Ascending aorta (tissue), 2 donors: ENCODE measurements at regions not wholly inside any gene's neighbourhood (a gene's known extent, or its start where the extent isn't known, plus 50 kb on each side); places are given as distances from the start of the nearest gene placed in this dataset.

ENCODE experiments used
- DNase-seq, 2 donors: peaks; one replicate each; pipeline ENCODE4 v3.0.0-alpha.2; 2019; ENCODE audit warnings: low spot score in 2 of 2
- H3K27ac ChIP-seq, 2 donors: fragments of 200-600 bp; sonication (generic); one replicate each; pipeline ENCODE4 v1.5.1; 2016 to 2017; ENCODE audit warnings: mild to moderate bottlenecking in 1 of 2
- H3K27me3 ChIP-seq: fragments of 200-600 bp; sonication (generic); one replicate; pipeline ENCODE4 v1.5.1; 2017
- H3K36me3 ChIP-seq, 2 donors: fragments of 200-600 bp; sonication (generic); one replicate each; pipeline ENCODE4 v1.5.1; 2016
- H3K4me1 ChIP-seq, 2 donors: fragments of 200-600 bp; sonication (generic); one replicate each; pipeline ENCODE4 v1.5.1; 2016 to 2017; ENCODE audit warnings: mild to moderate bottlenecking in 1 of 2
- H3K4me3 ChIP-seq, 2 donors: fragments of 200-600 bp; sonication (generic); one replicate each; pipeline ENCODE4 v1.5.1; 2016 to 2017; ENCODE audit warnings: mild to moderate bottlenecking in 1 of 2
- H3K9me3 ChIP-seq, 2 donors: fragments of 200-600 bp; sonication (generic); one replicate each; pipeline ENCODE4 v1.5.1; 2016
- CTCF ChIP-seq, 3 experiments: fragments of 200-600 bp in 2 of 3; fragments of 450-650 bp in 1 of 3; sonication (generic) in 2 of 3; IDR thresholded peaks; one replicate each; pipeline ENCODE4 v1.5.1; 2016 to 2019; ENCODE audit warnings: antibody characterized with exemption in 3 of 3, mild to moderate bottlenecking in 1 of 3, moderate library complexity in 1 of 3
- intact Hi-C: fragments of 100-400 bp; cut with DNase I; formaldehyde crosslinking; loops from one replicate; pipeline ENCODE4 v1.15.1; 2023

GRCh38 chr6:164379795-164380194, 929.6 kb downstream of the C6orf118 start:
- Histone ChIP-seq H3K36me3 (no peaks in the 10 kb centered on the region), H3K27me3 (no peaks in the 10 kb centered on the region), H3K4me3 (no peak overlapping the region), H3K9me3 (no peaks in the 10 kb centered on the region), H3K4me1 (no peaks in the 10 kb centered on the region), H3K27ac (no peak overlapping the region)
- intact Hi-C loops: no loop called here
- TF ChIP-seq CTCF (IDR thresholded peaks at IDR 0.05): no peak
- DNase-seq: no peak

DNA sequence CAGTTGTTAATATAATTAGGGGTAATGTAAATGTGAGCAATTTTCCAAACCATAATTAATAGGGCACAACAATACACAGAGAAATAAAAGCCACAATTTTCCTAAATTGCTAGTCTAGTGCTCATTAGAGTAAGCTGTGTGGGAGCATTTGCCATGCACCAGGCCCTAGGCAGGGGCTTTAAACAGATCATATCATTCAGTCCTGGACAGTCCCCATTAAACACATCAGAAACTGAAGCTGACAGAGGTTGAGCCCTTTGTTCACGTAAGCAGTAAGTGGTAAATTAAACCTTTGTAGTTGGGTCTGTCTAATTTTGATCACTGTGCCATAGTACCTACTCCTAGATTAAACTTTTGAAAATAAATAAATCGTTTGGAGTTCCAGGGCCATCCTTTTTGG, 931.1 kb downstream of the C6orf118 start:
- intact Hi-C loops: no loop called here
- Histone ChIP-seq H3K4me1 (no peaks in the 10 kb centered on the region), H3K36me3 (no peaks in the 10 kb centered on the region), H3K27me3 (no peaks in the 10 kb centered on the region), H3K27ac (no peak overlapping the region), H3K9me3 (no peaks in the 10 kb centered on the region), H3K4me3 (no peak overlapping the region)
- no peak for TF ChIP-seq CTCF (IDR thresholded peaks at IDR 0.05)
- no peak for DNase-seq

DNA sequence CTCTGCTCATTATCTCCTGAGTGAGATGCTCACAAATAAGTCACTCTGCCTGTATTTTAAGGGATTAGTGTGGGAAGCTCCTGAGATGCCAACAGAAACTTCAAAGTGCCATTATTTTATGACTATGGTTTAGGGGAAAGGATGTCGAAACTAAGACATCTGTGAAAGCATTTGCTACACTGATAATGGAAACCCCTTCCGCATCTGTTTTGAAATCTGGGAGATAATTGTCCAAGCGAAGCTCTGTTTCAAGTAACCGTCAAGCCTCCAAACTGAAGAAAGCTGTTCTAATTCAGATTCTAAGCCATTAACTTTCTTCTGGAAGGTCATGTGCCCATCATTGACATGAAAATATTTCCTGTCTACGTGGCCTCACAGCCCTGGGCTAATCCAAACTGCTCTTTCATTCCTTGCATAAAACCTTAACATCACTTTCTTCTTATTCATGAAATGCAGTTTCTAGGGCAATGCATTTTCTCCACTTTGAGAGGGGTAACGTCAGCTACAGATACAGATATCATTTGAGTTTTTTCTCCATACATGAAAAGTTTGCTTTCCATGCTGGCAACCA, 932.0 kb downstream of the C6orf118 start:
- intact Hi-C loops: no loop called here
- H3K9me3 ChIP-seq: no peaks in the 10 kb centered on the region
- H3K4me1 ChIP-seq: no peaks in the 10 kb centered on the region
- H3K36me3 ChIP-seq: no peaks in the 10 kb centered on the region
- H3K27me3 ChIP-seq: no peaks in the 10 kb centered on the region
- TF ChIP-seq CTCF (IDR thresholded peaks at IDR 0.05): no peak
- no peak overlapping the region for H3K27ac ChIP-seq
- DNase-seq: no peak
- H3K4me3 ChIP-seq: no peak overlapping the region

DNA sequence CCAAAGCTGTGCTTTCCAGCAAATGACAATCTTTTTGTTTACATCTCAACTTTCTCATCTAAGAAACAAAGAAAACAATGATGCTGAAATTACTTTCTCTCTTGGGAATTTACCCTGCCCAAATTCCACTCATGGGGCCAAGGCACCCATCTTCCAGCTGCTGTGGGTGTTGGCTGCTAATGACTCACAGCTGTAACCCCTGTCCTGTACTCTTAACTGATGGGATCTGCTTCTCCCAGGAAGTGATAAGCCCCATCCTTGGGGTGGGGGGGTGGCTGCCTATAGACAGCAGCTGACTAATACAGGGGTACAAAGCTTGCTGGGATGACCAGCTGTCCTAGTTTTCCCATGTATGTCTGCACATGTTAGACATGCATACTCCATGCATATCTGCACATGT, 938.6 kb downstream of the C6orf118 start:
- Histone ChIP-seq H3K27me3 (no peaks in the 10 kb centered on the region), H3K36me3 (no peaks in the 10 kb centered on the region), H3K9me3 (no peaks in the 10 kb centered on the region), H3K4me1 (no peaks in the 10 kb centered on the region), H3K27ac (no peak overlapping the region), H3K4me3 (no peak overlapping the region)
- TF ChIP-seq CTCF (IDR thresholded peaks at IDR 0.05): no peak
- DNase-seq: no peak
- intact Hi-C loops: no loop called here

DNA sequence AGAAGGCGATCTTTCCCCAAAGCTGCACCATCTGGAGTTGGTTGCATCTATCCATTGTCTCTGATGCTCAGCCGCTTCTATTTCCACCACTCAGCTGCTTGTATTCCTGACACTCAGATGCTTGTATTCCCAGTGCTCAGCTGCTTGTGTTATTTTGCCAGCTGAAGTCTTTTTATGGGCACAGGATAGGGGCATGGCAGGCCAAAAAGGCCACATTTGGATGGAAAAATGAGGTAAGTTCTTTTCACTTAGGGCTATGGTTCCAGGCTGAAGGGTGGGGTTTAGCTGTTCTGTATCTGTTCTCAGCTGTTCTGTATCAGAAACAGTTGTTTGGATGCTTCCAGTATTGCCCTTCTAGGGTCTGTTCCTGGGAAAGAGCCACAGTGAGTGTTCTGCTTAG, 944.9 kb downstream of the QKI start:
- H3K27ac ChIP-seq: no peak overlapping the region
- intact Hi-C loops: no loop called here
- no peaks in the 10 kb centered on the region for H3K9me3 ChIP-seq
- no peak for TF ChIP-seq CTCF (IDR thresholded peaks at IDR 0.05)
- no peaks in the 10 kb centered on the region for H3K36me3 ChIP-seq
- no peaks in the 10 kb centered on the region for H3K4me1 ChIP-seq
- no peak for DNase-seq
- H3K27me3 ChIP-seq: no peaks in the 10 kb centered on the region
- no peak overlapping the region for H3K4me3 ChIP-seq

DNA sequence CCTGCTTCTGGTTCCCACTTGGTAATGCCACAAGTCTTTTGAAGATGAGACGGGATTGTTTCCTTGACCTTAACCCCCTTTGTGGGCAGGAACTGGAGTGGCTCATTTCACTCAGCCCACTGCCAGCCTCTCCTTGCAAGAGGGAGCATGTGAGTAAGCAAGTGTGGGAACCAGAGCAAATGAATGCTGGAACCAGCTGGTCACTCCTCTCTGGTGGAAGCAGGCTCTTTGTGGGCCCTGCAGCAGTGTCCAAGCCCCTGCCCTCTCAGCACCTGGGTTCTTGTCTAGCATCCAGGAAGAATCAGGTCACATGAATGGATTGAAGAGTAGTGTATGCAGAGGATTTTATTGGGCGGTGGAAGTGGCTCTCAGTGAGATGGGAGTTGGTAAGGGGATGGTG, 944.5 kb downstream of the QKI start:
- Histone ChIP-seq H3K4me1 (no peaks in the 10 kb centered on the region), H3K27ac (no peak overlapping the region), H3K36me3 (no peaks in the 10 kb centered on the region), H3K27me3 (no peaks in the 10 kb centered on the region), H3K9me3 (no peaks in the 10 kb centered on the region), H3K4me3 (no peak overlapping the region)
- no peak for TF ChIP-seq CTCF (IDR thresholded peaks at IDR 0.05)
- DNase-seq: no peak
- intact Hi-C loops: no loop called here
